Cerebellar nuclear complex (tissue), 1 donor: ENCODE measurements at regions not wholly inside any gene's neighbourhood (a gene's known extent, or its start where the extent isn't known, plus 50 kb on each side); places are given as distances from the start of the nearest gene placed in this dataset.

Source experiments
- DNase-seq, 2 experiments: peaks; one replicate each; lab custom pipeline; 2025; lab: John Stamatoyannopoulos, UW

DNA sequence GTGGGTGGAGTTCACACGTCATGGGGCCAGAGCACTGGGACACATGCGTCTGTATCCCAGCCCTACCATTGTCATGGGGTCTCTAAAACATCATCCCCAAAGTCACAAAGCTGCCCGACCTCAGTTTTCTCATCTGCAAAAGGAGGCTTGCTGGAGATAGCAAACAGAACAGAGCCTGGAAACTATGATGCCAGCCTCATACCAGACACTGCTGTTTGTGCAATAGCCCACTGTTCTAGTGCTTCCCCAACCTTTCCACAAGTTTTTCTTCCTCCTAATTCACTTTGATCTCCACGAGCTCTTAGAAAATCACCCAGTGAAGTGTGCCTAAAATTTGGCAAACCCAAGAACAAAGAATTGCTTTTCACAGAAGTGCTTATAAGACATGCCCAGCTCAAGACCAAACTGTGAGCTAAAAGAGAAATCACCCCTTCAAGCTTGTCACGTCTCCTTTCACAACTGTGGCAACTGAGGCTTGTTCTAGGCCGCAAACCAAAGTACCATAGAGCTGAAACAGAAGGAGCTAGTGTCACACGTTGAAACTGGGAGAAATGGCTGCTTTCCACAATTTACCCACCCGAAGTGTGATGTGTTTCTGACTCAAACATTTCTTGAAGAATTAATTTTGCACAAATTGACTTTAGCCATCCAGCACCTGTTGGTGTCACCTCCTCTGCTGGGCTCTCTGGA is 162.7 kb upstream of the ID2 start:
- no peak for DNase-seq

DNA sequence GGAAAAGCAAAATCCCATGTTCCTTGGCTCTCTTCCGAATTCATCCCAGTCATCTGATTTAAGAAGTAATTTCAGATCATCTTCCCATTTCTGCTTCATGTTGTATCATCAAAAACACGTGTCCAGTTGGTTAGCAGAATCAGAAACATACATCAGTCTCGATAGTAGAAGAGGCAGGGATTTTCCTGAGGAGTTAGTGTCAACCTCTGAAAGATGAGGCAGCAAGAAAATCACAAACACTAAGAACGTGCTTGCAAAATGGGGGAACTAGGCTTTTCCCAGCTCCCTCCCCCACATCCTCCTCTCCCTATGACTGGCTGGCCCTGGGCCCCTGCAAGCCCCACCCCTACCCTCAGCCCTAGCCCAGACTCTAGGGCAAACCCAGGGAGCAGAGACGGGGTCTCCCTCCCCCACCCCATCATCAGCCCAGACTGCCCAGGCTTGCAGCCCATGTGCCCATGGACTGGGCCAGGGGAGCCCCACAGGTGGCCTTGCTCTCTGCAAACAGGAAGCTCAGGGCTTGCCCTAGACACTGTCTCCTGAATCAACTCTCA is 161.0 kb upstream of the ID2 start:
- DNase-seq = no peak

DNA sequence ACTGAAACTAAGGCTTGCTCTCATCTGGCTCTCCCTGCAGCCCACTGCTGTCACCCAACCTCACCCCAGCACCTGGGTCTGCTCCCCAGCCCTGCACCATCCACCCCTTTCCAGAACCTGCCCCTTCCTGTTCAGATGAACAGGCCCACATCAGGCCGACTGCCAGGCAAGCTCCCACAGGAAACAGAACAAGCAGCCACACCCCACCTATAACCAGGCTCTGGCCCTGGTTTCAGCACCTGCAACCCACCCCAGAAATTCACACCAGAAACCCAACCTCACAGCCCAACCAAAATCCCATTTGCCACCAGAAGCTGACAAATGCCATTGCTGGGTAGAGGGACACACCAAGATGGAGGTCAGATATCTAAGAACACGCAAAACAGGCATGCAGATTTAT is 159.2 kb upstream of the ID2 start:
- no peak for DNase-seq

DNA sequence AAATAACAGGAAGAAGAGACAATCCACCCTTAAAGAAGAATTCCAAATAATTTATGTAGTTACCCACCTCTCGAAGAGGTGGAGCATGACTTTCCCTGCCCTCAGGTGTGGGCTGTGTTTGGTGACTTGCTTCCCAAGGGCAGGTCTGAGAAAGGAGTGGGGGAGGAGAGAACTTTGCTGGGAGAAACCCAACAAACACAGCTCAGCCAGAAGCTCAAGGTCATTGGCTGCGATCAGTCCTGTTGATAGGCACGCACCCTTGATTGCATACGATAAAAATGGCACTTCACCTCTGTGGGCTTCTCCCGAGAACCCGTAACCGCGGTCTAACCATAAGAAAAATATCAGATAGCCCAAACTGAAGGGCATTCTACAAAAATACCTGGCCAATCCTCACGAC is 157.5 kb upstream of the ID2 start:
- DNase-seq = no peak

DNA sequence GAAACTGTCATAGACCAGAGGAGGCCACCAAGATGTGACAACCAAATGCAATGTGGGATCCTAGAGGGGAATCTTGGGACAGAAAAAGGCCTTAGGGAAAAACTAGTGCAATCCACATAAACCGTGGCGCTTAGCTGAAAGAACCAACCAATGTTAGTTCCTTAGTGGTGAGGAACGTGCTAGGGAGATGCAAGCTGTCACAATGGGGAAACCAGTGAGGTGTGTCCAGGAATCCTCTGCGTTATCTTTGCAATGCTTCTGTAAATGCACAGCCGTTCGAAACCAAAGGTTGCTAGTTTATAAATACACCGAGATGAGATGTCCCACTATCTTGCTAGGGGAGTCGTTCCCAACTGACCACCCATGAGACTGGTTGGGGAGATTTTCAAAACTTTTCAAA is 157.0 kb upstream of the ID2 start:
- no peak for DNase-seq

DNA sequence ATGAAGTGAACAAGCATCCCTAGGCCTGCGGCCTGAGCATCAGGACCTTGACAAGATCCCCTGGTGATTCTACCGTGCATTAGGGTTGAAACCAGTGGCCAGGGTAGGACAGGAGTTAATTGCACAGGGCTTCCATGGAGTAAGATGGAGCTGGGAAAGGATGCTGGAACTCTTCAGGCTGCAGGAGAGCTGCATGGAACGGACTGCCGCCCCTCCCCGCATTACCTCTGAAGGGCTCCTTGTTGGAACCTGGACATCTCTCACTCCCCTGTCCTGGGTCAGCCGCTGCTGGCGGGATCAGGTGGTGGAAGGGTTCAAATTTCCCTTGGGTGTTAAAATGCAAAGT is 156.6 kb upstream of the ID2 start:
- no peak for DNase-seq

DNA sequence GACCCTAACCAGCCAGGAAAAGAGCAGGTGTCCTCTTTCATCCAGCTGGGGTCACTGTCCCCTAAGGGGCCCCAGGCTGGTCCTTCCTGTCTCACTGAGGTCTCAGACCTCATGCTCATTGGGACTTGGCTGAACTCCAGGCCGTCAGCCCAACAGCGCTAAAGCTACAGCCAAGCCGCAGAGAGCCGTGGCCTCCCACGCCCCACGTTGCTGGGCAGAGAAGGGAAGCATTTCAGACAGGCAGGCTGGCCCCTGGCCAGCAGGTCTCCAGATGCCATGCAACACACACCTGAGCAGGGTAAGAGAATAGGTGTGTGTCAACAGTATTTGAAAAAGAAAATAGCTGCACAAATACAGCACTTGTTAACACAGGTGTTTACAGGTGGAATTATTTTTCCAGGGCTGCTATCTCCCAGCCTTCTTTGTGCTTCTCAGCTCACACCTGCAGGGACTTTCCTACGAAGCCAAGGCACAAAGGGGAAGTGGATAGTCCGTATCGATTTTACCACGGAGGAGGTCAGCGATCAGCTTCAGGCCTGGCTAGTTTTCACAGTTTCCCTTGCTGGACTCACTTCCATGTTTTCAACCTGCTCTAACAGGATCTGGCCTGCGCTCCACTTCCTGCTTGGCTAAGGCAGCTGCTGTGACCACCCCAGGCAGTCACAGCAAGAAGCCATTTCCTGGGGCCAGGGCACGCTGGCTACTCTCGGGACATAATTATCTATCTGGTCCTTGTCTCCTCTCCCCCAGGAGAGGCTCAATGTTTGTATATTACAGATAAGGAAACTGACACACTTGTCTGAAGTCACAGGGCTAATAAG is 156.1 kb upstream of the ID2 start:
- DNase-seq = no peak

DNA sequence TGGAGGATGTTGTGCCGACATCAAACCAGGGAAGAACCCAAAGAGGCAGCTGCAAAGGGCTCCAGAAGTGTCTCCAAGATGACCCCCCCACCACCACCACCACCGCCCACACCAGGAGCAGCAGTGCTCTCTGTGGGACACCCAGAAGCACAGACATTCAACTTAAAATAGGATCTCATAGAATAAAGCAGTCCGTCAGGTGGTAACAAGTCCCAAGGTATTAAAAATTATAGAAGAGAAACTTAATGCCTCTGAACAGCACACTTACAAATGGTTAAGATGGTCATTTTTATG is 155.5 kb upstream of the ID2 start:
- no peak for DNase-seq

DNA sequence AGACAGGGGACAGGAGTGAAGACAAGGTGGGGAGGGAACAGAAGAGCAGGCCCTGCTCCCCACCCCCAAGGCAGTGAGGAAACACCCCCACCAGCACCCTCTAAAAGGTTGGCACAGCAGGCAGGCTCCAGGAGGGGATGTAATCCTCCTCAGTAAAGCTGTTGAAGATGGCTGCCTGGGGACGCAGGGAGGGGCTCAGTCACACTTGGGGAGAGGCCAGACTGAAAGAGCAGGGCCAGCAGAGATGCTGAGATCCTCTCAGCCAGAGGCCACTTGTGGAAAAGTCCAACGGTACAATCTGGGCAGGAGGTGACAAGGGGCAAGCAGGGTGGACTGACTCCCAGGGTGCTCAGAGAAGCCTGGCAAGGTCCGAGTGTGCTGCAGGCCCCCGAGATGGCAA is 154.8 kb upstream of the ID2 start:
- DNase-seq = no peak

DNA sequence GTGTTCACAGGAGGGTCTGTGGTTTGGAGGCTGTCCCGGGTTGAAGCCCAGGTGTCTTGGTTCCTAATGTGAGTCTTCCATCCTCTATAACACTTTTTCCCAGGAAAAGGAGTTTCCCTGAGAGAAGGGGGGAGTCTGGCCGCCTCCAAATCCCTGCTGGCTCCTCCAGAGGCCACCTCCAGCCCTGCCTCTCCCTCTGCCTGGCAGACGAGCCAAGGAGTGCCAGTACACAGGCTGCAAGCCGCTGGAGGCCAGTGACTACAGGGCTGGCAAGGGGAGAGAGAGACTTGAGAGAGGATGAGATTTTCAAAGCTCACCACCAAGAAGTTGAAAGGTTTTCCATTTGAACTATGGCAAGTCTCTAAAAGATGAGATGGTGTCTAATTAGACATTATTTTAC is 154.2 kb upstream of the ID2 start:
- no peak for DNase-seq

DNA sequence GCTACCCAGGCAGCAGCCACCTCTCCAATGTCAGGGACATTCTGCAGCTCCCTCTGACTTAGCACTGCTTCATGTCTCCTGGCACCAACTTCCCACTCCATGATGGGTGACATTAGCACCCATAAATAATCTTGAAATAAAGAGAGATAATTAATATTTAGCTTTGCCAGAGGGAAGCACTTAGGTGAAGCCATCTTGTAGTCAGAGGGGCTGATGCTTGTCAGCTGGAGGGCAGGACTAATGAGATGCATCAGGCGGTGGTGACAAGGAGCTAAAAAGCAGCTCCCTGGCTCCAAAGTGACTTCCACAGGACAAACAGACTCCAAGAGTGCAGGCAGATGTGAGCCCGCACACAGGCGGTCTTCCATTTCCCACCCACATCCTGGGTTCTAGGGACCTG is 153.0 kb upstream of the ID2 start:
- no peak for DNase-seq

DNA sequence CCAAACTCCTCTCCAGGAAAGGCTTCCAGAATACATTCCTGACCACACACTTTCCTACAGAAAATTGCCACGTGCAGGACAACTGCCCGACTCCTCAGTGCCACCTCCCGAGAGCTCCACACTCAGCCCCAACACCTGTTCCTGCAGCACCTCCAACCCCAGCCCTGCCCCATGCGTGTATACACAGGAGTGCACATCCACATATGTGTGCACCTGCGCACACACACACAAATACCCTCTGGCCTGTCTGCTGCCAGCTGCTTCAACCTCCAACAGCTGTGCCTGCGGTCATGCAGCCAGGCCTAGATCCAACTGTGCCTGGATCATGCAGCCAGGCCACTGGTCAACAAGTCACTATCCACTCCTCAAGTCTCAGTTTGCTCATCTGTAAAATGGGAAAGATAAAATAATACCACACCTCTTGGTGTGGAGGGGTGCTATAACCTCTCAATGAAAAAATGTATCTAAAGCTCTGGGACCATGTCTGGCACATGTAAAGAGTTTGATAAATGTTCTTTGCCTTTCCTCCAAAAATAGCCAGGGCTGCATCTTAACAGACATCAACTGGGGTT is 152.1 kb upstream of the ID2 start:
- DNase-seq = no peak

DNA sequence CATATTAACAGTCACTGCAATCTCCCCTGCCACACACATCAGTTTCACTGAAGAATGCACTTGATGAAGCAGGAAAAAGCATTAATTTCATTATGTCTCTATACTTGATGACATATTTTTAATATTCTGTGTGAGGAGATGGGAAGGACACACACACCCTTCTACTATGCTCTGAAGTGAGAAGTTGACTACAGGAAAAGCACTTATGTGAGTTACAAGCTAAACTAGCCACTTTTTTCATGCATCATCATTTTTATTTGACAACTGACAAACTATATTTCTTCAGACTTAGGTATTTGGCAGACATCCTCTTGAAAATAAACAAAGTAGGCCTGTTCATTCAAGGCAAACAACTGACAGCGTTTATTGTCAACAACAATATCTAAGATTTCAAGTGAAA is 150.4 kb upstream of the ID2 start:
- DNase-seq = no peak

DNA sequence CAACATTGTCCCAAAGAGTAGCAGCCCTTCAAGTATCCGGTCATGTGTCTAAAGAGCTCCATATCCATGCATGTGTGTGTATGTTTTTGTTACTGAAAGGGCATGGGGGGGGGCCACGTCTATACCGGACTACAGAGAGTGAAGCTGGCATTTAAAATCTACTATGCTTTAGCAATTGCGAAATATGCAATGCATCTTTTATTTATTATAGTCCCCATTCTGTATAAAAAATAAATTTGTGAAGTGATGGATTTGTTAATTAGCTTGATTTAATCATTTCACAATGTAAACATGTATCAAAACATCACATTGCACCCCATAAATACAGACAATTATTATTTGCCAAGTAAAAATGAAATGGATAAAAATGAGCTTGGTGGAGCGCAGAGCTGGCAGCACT is 149.4 kb upstream of the ID2 start:
- no peak for DNase-seq

DNA sequence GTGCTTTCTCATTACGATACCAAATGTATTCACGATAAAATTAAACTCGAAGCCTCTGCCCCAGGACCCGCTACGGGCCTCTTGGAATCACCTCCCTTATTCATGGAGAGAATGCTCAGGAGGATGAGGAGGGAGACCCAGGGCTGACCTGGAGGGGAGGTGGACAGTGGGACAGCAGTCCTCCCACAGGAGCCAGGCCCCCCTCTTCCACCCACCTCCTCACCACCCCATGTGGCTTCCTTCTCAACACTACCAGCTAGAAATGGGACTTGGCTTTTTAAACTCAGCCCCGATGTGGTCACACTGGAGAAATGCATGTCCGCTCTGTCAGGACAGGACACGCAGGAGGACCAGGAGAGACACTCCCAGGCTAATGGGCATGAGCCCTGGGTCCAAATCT is 147.9 kb upstream of the ID2 start:
- DNase-seq = no peak

DNA sequence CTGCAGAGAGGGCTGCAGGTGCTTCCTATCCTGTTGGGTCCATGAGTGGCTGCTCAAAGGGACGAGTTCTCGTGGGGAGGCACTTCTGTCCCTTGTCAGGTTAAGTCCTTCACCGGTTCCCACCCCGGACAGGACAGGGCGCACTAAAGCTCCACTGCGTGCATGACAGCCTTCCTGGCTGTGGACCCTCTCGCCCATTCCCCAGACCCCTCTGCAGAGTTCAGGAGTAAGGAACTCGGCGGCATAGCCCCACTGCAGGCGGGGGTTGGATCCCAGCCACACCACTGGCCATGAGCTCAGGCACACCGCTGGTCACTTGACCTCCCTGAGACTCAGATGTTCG is 147.5 kb upstream of the ID2 start:
- DNase-seq = no peak

DNA sequence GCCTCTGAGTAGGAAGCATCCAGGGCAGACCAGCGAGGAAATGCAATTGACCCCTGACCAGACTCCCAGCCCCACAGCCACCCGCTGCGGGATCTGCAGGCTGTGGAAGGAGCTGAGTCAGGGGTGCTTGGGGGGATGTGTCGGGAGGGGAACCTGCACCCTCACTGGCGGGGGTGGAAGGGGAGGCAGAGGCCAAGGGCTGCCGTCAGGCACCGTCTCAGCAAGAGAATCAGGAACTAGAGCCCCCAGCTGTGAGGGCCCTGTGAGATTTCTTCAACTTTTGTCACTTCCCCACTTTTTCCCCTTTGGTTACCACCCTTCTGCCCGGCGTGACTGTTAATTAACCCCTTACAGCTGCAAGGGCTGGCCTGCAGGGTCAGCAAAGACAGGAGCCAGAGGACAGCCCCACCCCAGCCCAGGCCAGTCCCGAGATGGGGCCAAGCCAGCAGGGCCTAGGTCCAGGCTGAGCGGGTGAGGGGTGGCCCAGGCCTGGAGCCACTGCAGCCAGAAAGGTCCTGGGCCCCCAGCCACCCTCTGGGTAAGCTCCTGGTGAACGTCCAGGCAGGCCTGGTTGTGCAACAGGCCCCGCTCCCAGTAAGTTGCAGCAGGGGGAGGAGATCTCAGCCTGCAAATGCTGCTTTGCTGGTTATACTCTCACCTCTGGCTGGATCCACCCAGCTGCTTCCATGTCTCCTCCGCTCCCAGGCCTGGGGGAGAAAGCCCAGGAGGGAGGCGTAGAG is 147.0 kb upstream of the ID2 start:
- DNase-seq = no peak

DNA sequence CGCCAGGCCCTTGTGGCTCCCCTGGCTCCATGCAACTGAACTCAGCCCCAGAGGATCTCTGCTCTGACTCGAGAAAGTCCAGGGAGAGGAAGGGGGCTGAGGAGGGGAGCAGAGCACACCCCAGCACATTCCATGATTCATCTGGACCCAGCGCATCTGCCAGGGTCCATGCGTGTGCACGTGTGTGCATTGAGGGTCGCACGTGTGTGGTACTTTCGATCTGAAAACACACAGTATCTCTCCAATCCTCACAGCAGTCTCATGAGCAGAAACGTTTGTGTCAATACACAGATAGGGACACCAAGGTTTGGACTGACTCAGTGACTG is 146.4 kb upstream of the ID2 start:
- no peak for DNase-seq

DNA sequence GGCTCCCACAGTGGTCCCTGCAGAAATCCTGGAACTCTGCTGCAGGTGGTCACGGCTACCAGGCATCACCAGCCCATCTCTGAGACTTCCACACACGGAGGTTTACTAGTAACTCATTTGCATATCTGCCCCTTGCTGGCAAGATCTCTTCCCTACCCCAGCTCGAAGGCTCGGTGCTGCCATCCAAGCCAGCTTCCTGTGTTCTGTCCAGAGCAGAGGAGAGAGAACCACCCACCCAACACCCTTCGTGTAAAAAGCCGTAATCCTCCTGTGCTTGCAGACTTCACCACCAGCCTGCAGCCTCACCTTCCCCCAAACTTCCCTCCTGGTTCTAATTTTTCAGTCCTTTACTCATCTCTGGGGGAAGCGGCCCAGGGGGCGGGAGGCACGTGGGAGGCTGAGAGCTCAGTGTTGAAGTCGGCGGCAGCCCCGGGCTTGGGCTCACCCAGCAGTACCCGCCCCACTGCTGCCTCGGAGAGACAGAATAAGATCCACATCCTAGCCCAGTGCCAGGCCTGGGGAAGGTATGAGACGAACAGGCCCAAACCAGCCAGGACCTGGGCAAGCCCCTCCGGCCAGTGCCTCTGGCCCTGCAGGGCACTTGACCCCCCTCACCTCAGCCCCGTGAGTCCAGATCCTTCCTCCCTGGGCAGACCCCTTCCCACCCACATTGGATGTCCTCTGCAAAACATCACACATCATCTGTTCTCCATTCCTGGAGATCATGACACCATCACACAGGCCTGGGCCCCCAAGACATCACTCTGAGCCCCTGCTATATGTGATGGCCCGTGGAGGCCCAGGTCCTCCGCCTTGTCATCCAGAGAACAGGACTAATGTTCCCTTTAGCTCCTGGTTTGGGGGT is 145.8 kb upstream of the ID2 start:
- no peak for DNase-seq

DNA sequence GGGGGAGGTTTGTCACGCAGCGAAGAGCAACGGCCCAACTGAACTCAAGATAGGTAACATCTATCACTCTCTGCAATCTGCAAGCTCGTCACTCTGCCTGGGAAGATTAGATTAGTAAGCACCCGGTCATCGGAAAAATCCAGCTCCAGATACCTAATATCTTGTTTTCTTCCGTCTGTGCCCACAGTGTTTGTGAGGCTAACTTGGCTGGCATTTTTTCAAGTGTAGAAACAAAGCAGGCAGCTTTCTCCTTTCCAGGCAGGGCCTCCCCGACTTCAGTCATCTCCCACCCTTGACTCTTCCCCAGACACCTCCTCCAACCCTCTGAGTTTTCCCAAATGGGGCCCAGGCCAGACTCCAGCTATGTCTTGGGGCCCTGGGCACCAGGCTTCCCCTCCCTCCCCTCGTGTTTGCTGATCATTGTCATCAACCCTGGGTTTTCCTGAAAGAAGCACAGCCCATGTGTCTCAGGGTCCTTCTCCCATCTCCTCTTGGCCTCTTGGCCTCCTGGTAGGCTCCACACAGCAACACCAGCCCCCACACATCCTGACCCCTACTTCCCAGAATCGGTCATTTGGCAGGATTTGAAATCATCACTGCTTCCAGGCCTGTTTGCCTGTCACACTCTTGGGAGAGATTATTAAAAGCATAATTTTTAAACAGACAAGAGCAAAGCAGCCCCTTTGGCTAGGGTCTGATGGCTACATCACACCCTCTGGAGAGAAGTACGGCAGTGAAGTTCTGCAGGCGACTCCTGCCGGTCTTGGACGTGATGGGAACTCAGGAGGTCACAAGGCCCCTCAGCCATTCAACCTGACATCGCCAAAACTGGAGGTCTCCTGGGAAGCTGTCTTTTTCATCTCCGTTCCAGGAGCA is 144.9 kb upstream of the ID2 start:
- no peak for DNase-seq

DNA sequence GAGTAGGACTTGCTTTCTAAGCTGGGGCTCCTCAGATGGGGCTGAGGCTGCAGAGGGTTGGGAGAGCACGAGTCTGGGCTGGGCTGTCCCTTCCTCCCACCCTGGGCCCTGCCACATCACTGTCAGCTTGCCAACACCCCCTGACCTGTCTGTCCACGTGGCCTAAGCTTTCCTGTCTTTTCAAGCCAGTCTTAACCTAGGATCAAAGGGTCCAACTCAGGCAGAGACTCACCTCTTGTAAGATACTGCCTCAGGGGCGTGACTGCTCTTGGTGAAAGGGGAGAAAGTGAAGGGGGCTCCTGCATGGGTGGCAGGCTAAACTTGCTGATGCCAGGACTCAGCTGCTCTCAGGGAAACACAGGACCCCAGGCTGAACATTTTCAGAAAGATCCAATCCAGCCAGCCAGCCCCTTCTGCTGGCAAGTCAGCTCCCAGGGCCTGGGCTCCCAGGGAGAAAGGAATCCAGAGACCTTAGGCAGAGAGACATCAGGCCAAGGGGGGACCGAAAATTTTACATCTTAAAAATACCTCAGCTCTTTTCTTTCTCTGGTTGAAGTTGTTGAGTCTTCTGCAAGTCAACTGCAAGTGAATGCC is 144.2 kb upstream of the ID2 start:
- DNase-seq = no peak
